HepG2 (cell line): ENCODE measurements at regions not wholly inside any gene's neighbourhood (a gene's known extent, or its start where the extent isn't known, plus 50 kb on each side); places are given as distances from the start of the nearest gene placed in this dataset.

Source experiments
- ATAC-seq: fragments of 200-7000 bp; cut with Tn5 transposase; 3 replicates; pipeline ENCODE4 v1.9.1; 2020; ENCODE audit warnings: mild to moderate bottlenecking, moderate library complexity
- BruUV-seq: library from RNA; stranded (reverse); fragments of 400-500 nt; replicated peaks from 2 replicates; lab custom pipeline; 2021; lab: Mats Ljungman, UMichigan
- CTCF ChIA-PET: fragments of 300-600 bp; formaldehyde crosslinking; extraction: SDS; loops from one replicate; lab custom pipeline; 2021; ENCODE audit warnings: low total read pairs, inconsistent platforms, low intra/inter-chr PET ratio; lab: Yijun Ruan, JAX
- POLR2A ChIA-PET: fragments of 350-600 bp; sonication (Branson Sonifier 250); formaldehyde crosslinking; loops from one replicate; lab custom pipeline; 2020; ENCODE audit warnings: antibody characterized with exemption, inconsistent platforms; lab: Yijun Ruan, JAX
- DNase-seq: peaks from one replicate; pipeline ENCODE4 v3.0.0-alpha.2; 2015; ENCODE audit warnings: low spot score
- FAIRE-seq: peaks from 3 replicates; lab custom pipeline; 2011; peaks lifted over from hg19 to GRCh38; lab: Jason Lieb, UNC
- H2AFZ ChIP-seq: one replicate; pipeline ENCODE4 v1.6.1; 2011; ENCODE audit warnings: low read length, inconsistent platforms
- H3K27ac ChIP-seq: fragments of 300-600 bp; 3 replicates; pipeline ENCODE4 v1.8.0; 2011; ENCODE audit warnings: mixed run types, mild to moderate bottlenecking, mixed read lengths, low read length, inconsistent platforms; ENCODE audit not compliant: insufficient read depth; ENCODE audit errors: extremely low read length
- H3K27me3 ChIP-seq, 2 experiments: fragments of 200-600 bp in 1 of 2; 2 replicates in 1 of 2; 3 replicates in 1 of 2; pipeline versions ENCODE4 v1.6.0 to v1.8.0; 2011; ENCODE audit warnings: low read length in 2 of 2, mild to moderate bottlenecking in 2 of 2, moderate library complexity in 2 of 2, inconsistent platforms in 1 of 2; ENCODE audit not compliant: insufficient read depth in 2 of 2, control insufficient read depth in 1 of 2
- H3K36me3 ChIP-seq, 2 experiments: fragments of 200-600 bp in 1 of 2; replicated peaks in 1 of 2; 2 replicates in 1 of 2; 3 replicates in 1 of 2; pipeline versions ENCODE4 v1.5.1 to v1.8.0; 2011; ENCODE audit warnings: low read length in 2 of 2, inconsistent platforms in 1 of 2; ENCODE audit not compliant: insufficient read depth in 2 of 2, control insufficient read depth in 1 of 2
- H3K4me1 ChIP-seq: 2 replicates; pipeline ENCODE4 v1.5.1; 2012; ENCODE audit warnings: low read length, inconsistent platforms; ENCODE audit not compliant: insufficient read depth
- H3K4me2 ChIP-seq: 2 replicates; pipeline ENCODE4 v1.6.0; 2011; ENCODE audit warnings: low read depth, low read length, inconsistent platforms
- H3K4me3 ChIP-seq, 3 experiments: fragments of 200-600 bp in 1 of 3; sonication (generic), shearing (Covaris generic) in 1 of 3; replicated peaks in 1 of 3; 2 replicates each; pipeline ENCODE4 v1.5.1; 2011 to 2016; ENCODE audit warnings: low read length in 3 of 3, inconsistent platforms in 2 of 3, low read depth in 2 of 3, mild to moderate bottlenecking in 2 of 3, control low read depth in 1 of 3, mixed read lengths in 1 of 3; ENCODE audit not compliant: insufficient read depth in 1 of 3
- H3K79me2 ChIP-seq: one replicate; pipeline ENCODE4 v1.6.1; 2011; ENCODE audit warnings: low read length, inconsistent platforms; ENCODE audit not compliant: insufficient read depth
- H3K9ac ChIP-seq: 2 replicates; pipeline ENCODE4 v1.6.0; 2011; ENCODE audit warnings: mild to moderate bottlenecking, low read depth, low read length, inconsistent platforms; ENCODE audit not compliant: insufficient read depth
- H3K9me3 ChIP-seq: 2 replicates; pipeline ENCODE4 v1.5.1; 2012; ENCODE audit warnings: mild to moderate bottlenecking, low read length
- H4K20me1 ChIP-seq: 2 replicates; pipeline ENCODE4 v1.6.0; 2011; ENCODE audit warnings: inconsistent platforms, mild to moderate bottlenecking, low read length, moderate library complexity; ENCODE audit not compliant: insufficient read depth
- IRF2 ChIP-seq: IDR thresholded peaks from 2 replicates; pipeline ENCODE4 v1.6.1; 2018; ENCODE audit warnings: missing genetic modification reagents, missing compliant biosample characterization
- KDM4B ChIP-seq: sonication (generic); formaldehyde crosslinking; IDR thresholded peaks from 2 replicates; pipeline ENCODE4 v1.4.0; 2020; ENCODE audit warnings: missing genetic modification reagents
- MAFK ChIP-seq, 2 experiments: IDR thresholded peaks in 1 of 2; conservative IDR thresholded peaks in 1 of 2; 2 replicates each; pipeline ENCODE4 v1.6.1; 2011; ENCODE audit warnings: improper control_type of control experiment in 2 of 2, low read length in 2 of 2
- ZNF34 ChIP-seq: sonication (generic); formaldehyde crosslinking; IDR thresholded peaks from 2 replicates; pipeline ENCODE4 v1.4.0; 2020; ENCODE audit warnings: mild to moderate bottlenecking, missing genetic modification reagents, borderline replicate concordance
- ZNF484 ChIP-seq: sonication (generic); formaldehyde crosslinking; IDR thresholded peaks from 2 replicates; pipeline ENCODE4 v1.5.1; 2020; ENCODE audit warnings: mild to moderate bottlenecking, low read depth, missing genetic modification reagents, borderline replicate concordance
- ZNF672 ChIP-seq: sonication (generic); formaldehyde crosslinking; IDR thresholded peaks from 2 replicates; pipeline ENCODE4 v1.8.1; 2022; ENCODE audit warnings: missing genetic modification reagents
- WGBS: methylation state at CpG from one replicate; pipeline ENCODE4 v1.1.6; 2017; ENCODE audit warnings: low lambda C conversion rate; 5-methylcytosine and 5-hydroxymethylcytosine counted together
- in situ Hi-C: cut with HindIII; loops from 2 replicates; pipeline ENCODE4 v1.10.0; 2017; ENCODE audit warnings: low pct_unique_long_range_greater_than_20kb; ENCODE audit not compliant: extremely low pct_ligation_motif_present
- intact Hi-C: fragments of 100-400 bp; cut with micrococcal nuclease; formaldehyde crosslinking; loops from one replicate; pipeline ENCODE4 v1.10.0; 2022; ENCODE audit not compliant: unreplicated experiment
- TF ChIP-seq, protein P1 (sequence below): IDR thresholded peaks from 2 replicates; pipeline ENCODE4 v1.6.1; 2016; ENCODE audit warnings: mild to moderate bottlenecking
- TF ChIP-seq, protein P2 (sequence below): IDR thresholded peaks from 2 replicates; pipeline ENCODE4 v1.6.1; 2016; ENCODE audit warnings: missing compliant biosample characterization, missing genetic modification reagents, borderline replicate concordance

DNA sequence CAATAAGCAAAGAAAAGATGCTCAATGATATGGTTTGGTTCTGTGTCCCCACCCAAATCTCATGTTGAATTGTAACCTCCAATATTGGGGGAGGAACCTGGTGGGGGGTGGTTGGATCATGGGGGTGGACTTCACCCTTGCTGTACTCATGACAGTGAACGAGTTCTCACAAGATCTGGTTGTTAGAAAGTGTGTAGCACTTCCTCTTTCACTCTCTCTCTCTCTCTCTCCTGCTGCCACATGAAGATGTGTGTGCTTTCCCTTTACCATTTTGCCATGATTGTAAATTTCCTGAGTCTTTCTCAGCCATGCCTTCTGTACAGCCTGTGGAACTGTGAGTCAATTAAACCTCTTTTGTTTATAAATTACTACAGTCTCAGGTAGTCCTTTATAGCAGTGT lies 248.4 kb downstream of the HHIPL2 start:
- H3K9ac ChIP-seq = no peak overlapping the region
- no peak overlapping the region for H2AFZ ChIP-seq
- H3K27ac ChIP-seq = no peak overlapping the region
- no peak for FAIRE-seq
- BruUV-seq = no TSS peak
- no peak for DNase-seq
- H3K4me3 ChIP-seq = no peak overlapping the region
- H3K79me2 ChIP-seq = no peaks in the 10 kb centered on the region
- H3K36me3 ChIP-seq = no peaks in the 10 kb centered on the region
- intact Hi-C loops = no loop called here
- no peaks in the 10 kb centered on the region for H3K4me1 ChIP-seq
- TF ChIP-seq MAFK (conservative IDR thresholded peaks at IDR 0.05 in 1 of 2, IDR thresholded peaks at IDR 0.05 in 1 of 2; ENCODE audit: low read length in 2 of 2) (no peak), KDM4B (CRISPR knock-in tag) (no peak), IRF2 (CRISPR knock-in tag) (no peak), ZNF484 (CRISPR knock-in tag) (no peak), ZNF34 (CRISPR knock-in tag) (no peak), ZNF672 (no peak)
- TF ChIP-seq, protein P1, sequence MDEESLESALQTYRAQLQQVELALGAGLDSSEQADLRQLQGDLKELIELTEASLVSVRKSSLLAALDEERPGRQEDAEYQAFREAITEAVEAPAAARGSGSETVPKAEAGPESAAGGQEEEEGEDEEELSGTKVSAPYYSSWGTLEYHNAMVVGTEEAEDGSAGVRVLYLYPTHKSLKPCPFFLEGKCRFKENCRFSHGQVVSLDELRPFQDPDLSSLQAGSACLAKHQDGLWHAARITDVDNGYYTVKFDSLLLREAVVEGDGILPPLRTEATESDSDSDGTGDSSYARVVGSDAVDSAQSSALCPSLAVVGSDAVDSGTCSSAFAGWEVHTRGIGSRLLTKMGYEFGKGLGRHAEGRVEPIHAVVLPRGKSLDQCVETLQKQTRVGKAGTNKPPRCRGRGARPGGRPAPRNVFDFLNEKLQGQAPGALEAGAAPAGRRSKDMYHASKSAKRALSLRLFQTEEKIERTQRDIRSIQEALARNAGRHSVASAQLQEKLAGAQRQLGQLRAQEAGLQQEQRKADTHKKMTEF (CRISPR knock-in tag) = no peak
- TF ChIP-seq, protein P2, sequence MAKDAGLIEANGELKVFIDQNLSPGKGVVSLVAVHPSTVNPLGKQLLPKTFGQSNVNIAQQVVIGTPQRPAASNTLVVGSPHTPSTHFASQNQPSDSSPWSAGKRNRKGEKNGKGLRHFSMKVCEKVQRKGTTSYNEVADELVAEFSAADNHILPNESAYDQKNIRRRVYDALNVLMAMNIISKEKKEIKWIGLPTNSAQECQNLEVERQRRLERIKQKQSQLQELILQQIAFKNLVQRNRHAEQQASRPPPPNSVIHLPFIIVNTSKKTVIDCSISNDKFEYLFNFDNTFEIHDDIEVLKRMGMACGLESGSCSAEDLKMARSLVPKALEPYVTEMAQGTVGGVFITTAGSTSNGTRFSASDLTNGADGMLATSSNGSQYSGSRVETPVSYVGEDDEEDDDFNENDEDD (CRISPR knock-in tag) = no peak
- TF ChIP-seq, all 625 proteins: peak for 0
- H3K9me3 ChIP-seq = no peaks in the 10 kb centered on the region
- no peak overlapping the region for H3K4me2 ChIP-seq
- ChIA-PET CTCF (no interaction called here), POLR2A (no interaction called here)
- no peak for ATAC-seq
- no peaks in the 10 kb centered on the region for H3K27me3 ChIP-seq
- no peaks in the 10 kb centered on the region for H4K20me1 ChIP-seq
- WGBS = 10% methylated on average over 1 of the region's 1 CpG
- in situ Hi-C loops = no loop called here
